ENCODE measurements at regions not wholly inside any gene's neighbourhood (a gene's known extent, or its start where the extent isn't known, plus 50 kb on each side); places are given as distances from the start of the nearest gene placed in this dataset.

DNA sequence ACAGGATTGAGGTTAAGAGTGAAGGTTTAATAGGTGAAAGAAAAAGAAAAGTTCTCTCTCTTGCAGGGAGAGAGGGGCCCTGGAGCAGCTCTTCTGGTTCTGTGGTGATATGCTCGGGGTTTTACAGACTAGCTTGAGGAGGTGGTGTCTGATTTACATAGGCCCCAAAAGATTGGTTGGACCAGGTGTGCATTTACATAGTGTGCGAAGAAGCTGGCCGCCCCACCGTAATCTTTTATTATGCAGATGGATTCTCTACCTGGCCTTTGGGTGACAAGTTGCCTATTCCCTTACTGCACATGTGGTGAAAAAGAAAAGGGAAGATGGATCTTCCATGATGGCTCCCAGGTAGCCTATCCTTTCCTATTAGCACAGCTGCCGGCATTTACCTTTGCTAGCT is 219.9 kb upstream of the GRIA4 start:
- TF ChIP-seq POLR2AphosphoS5 (IDR thresholded peaks at IDR 0.05; ENCODE audit: borderline replicate concordance, low read depth, low read length) (no peak), EZH2 (IDR thresholded peaks at IDR 0.05) (no peak)
